GM13976 (cell line): ENCODE measurements at regions not wholly inside any gene's neighbourhood (a gene's known extent, or its start where the extent isn't known, plus 50 kb on each side); places are given as distances from the start of the nearest gene placed in this dataset.

Experiments
- DNase-seq: peaks from one replicate; pipeline ENCODE4 v3.0.0; 2012; ENCODE audit warnings: low spot score
- in situ Hi-C: fragments of 300-500 bp; cut with MboI; formaldehyde crosslinking; loops from one replicate; pipeline ENCODE4 v1.12.0; 2022; ENCODE audit warnings: low sequenced_read_pairs, mixed read lengths, inconsistent platforms; ENCODE audit not compliant: unreplicated experiment
- TF ChIP-seq, protein P1 (sequence below): IDR thresholded peaks from 2 replicates; pipeline ENCODE4 v1.5.1; 2012; ENCODE audit warnings: borderline replicate concordance, mild to moderate bottlenecking; ENCODE audit not compliant: insufficient read depth; ENCODE audit errors: extremely low read depth, missing control alignments, control extremely low read depth

DNA sequence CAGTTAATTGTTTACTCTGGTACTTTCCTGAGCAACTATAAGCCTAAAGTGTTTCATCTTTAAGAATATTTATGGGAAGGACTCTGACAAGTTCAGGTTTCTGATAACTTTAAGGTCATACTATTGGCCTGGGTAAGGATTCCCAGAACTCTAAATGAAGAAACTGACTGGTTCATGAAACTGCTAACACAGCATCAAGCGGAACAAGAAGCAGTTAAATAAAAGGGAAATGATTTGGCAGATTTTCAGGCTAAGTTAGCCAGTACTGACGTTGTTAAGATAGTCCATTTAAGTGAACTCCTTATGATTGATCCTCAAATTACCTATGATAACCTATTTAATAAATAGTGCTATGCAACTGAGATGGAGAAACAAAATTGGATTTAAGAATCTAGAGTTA lies 101.6 kb upstream of the CES5A start:
- no peak for DNase-seq
- TF ChIP-seq, protein P1, sequence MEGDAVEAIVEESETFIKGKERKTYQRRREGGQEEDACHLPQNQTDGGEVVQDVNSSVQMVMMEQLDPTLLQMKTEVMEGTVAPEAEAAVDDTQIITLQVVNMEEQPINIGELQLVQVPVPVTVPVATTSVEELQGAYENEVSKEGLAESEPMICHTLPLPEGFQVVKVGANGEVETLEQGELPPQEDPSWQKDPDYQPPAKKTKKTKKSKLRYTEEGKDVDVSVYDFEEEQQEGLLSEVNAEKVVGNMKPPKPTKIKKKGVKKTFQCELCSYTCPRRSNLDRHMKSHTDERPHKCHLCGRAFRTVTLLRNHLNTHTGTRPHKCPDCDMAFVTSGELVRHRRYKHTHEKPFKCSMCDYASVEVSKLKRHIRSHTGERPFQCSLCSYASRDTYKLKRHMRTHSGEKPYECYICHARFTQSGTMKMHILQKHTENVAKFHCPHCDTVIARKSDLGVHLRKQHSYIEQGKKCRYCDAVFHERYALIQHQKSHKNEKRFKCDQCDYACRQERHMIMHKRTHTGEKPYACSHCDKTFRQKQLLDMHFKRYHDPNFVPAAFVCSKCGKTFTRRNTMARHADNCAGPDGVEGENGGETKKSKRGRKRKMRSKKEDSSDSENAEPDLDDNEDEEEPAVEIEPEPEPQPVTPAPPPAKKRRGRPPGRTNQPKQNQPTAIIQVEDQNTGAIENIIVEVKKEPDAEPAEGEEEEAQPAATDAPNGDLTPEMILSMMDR: no peak
- in situ Hi-C loops: no loop called here

DNA sequence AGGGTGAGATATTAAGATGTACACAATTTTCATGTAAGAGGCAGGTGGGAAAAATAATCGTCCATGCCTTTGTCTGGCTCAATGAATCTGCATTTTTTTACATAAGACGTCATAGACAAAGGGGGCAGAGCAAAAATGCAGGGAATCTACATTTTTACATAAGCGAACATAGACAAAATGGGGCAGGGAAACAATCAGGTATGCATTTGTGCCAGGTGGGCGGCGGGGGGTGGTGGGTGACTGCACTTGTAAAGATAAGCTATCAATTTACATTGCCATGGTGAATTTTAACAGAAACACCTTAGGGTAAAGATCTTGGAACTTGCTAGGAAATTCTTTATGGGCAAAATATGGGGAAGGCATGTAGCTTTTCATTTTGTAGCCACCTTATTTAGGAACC lies 96.3 kb upstream of the CES5A start:
- TF ChIP-seq, protein P1: no peak
- no peak for DNase-seq
- in situ Hi-C loops: no loop called here

DNA sequence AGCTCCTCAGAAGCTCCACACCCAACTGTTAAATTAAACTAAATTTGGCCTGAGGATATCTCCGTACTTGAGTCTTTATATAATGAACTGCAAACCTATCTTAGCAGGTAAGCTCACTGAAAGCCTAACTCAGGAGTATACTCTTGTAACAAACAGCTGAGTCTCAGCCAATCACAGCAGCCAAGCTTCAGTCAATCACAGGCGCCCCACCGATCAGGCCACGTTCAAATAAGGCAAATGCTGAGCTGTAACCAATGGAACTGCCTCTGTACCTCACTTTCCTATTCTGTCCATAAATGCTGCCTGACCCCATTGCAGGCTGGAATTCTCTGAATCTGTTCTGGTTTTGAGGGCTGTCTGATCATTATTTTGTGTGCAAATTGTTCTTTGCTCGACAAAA lies 93.0 kb upstream of the CES5A start:
- DNase-seq: no peak
- TF ChIP-seq, protein P1: no peak
- in situ Hi-C loops: no loop called here

DNA sequence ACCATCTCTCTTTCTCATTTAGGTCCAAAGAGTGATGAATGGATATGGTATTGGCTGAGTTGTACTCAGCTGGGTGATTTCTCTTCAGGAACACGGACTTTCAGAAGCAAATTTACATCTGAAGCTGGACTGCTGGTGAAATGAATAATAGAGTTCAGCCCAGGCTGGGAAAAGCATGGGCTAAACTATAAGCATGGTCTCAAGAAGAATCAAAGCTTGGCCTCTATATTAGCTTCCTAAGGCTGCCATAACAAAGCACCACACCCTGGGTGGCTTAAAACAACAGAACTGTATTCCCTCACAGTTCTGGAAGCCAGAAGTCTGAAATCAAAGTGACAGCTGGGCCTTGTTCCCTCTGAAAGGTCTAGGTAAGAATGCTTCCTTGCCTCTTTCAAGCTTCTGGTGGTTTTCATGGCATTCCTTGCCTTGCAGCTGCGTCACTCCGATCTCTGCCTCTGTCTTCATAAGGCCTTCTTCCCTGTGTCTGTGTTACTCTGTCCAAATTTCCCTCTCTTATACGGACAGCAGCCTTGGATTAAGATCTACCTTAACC lies 89.8 kb upstream of the CES5A start:
- TF ChIP-seq, protein P1: no peak

DNA sequence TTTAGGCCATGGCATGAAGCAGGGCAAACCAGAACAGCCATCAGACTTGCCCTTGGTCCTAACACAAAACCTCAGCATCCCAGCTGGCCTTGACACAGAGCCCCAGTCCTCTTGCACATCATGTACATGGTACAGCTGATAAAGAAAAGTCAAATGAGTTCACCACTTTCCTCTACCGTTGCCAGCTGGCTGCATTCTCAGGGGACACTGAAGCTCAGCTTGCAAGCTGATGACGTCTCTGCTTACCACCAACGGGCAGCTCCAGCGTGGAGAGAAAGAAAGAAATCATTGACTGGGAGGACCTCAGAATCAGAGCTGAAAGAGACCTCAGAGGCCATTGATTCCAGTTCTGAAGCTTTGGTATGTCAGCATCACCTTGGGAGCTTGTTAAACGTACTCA lies 80.7 kb upstream of the CES5A start:
- DNase-seq: no peak
- TF ChIP-seq, protein P1: no peak
- in situ Hi-C loops: no loop called here

More for the DNA sequence above, 89.8 kb upstream of the CES5A start:
- in situ Hi-C loops: no loop called here
- DNase-seq: no peak

DNA sequence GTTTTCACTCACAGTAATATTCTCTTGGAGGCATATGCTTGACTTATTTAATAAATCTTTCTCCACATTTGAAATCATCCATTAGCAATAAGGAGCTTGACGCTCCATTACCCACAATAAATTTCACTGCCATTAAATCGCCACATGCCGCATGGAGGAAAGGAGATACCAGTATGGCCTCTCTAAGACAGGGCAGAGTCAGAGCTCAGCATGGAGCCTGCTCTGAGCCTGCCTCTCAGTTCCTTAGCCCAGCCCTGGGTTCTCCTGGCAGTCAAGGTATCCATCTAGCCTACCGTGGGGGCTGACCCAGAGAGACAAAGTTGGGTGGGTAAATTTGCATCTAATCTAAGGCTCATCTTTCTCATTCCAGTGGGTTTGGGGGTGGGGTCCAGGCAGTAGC lies 80.3 kb upstream of the CES5A start:
- in situ Hi-C loops: no loop called here
- TF ChIP-seq, protein P1: no peak
- no peak for DNase-seq
